ENCODE measurements at regions not wholly inside any gene's neighbourhood (a gene's known extent, or its start where the extent isn't known, plus 50 kb on each side); places are given as distances from the start of the nearest gene placed in this dataset.
"Not testable (repeated sequence)": the region's sequence is repeated elsewhere in the genome, so short reads cannot be mapped to it uniquely, and the experiment has no call there.

GRCh38 chr20:4441871-4442270 is 192.8 kb upstream of the ADRA1D start:
- no peak for DNase-seq (ENCODE audit: low read depth in 2 of 3, low spot score in 2 of 3)

GRCh38 chr20:4441191-4441590 is 192.1 kb upstream of the ADRA1D start:
- no peak for DNase-seq (ENCODE audit: low read depth in 2 of 3, low spot score in 2 of 3)

- no peak for DNase-seq (ENCODE audit: low read depth in 2 of 3, low spot score in 2 of 3)
Observed at GRCh38 chr20:4439461-4439860, 190.4 kb upstream of the ADRA1D start.

GRCh38 chr20:4437131-4437530 is 188.0 kb upstream of the ADRA1D start:
- no peak for DNase-seq (ENCODE audit: low read depth in 2 of 3, low spot score in 2 of 3)

GRCh38 chr20:4435671-4436455 is 186.8 kb upstream of the ADRA1D start:
- DNase-seq (ENCODE audit: low read depth in 2 of 3, low spot score in 2 of 3): no peak

- DNase-seq (ENCODE audit: low read depth in 2 of 3, low spot score in 2 of 3): no peak
Observed at GRCh38 chr20:4435225-4435624, 186.1 kb upstream of the ADRA1D start.

- no peak for DNase-seq (ENCODE audit: low read depth in 2 of 3, low spot score in 2 of 3)
Observed at GRCh38 chr20:4434681-4435080, 185.6 kb upstream of the ADRA1D start.

GRCh38 chr20:4431446-4431845 is 182.4 kb upstream of the ADRA1D start:
- no peak for DNase-seq (ENCODE audit: low read depth in 2 of 3, low spot score in 2 of 3)

- not testable (repeated sequence) for DNase-seq (ENCODE audit: low read depth in 2 of 3, low spot score in 2 of 3)
Observed at GRCh38 chr20:4430826-4431225, 181.7 kb upstream of the ADRA1D start.

GRCh38 chr20:4427940-4428586 is 179.0 kb upstream of the ADRA1D start:
- no peak for DNase-seq (ENCODE audit: low read depth in 2 of 3, low spot score in 2 of 3)

- no peak for DNase-seq (ENCODE audit: low read depth in 2 of 3, low spot score in 2 of 3)
Observed at GRCh38 chr20:4418141-4418540, 169.1 kb upstream of the ADRA1D start.

- no peak for DNase-seq (ENCODE audit: low read depth in 2 of 3, low spot score in 2 of 3)
Observed at GRCh38 chr20:4415281-4415680, 166.2 kb upstream of the ADRA1D start.

- DNase-seq (ENCODE audit: low read depth in 2 of 3, low spot score in 2 of 3): no peak
Observed at GRCh38 chr20:4413314-4414049, 164.4 kb upstream of the ADRA1D start.

GRCh38 chr20:4412216-4412615 is 163.1 kb upstream of the ADRA1D start:
- no peak for DNase-seq (ENCODE audit: low read depth in 2 of 3, low spot score in 2 of 3)

GRCh38 chr20:4411744-4412143 is 162.7 kb upstream of the ADRA1D start:
- no peak for DNase-seq (ENCODE audit: low read depth in 2 of 3, low spot score in 2 of 3)

- no peak for DNase-seq (ENCODE audit: low read depth in 2 of 3, low spot score in 2 of 3)
Observed at GRCh38 chr20:4406627-4407026, 157.5 kb upstream of the ADRA1D start.

GRCh38 chr20:4401601-4402000 is 152.5 kb upstream of the ADRA1D start:
- DNase-seq (ENCODE audit: low read depth in 2 of 3, low spot score in 2 of 3): no peak

GRCh38 chr20:4384961-4385360 is 135.9 kb upstream of the ADRA1D start:
- no peak for DNase-seq (ENCODE audit: low read depth in 2 of 3, low spot score in 2 of 3)

- DNase-seq (ENCODE audit: low read depth in 2 of 3, low spot score in 2 of 3): no peak
Observed at GRCh38 chr20:4383961-4384360, 134.9 kb upstream of the ADRA1D start.

GRCh38 chr20:4375881-4376280 is 126.8 kb upstream of the ADRA1D start:
- no peak for DNase-seq (ENCODE audit: low read depth in 2 of 3, low spot score in 2 of 3)

- no peak for DNase-seq (ENCODE audit: low read depth in 2 of 3, low spot score in 2 of 3)
Observed at GRCh38 chr20:4373454-4373853, 124.4 kb upstream of the ADRA1D start.

GRCh38 chr20:4371623-4372251 is 122.7 kb upstream of the ADRA1D start:
- no peak for DNase-seq (ENCODE audit: low read depth in 2 of 3, low spot score in 2 of 3)
